GM23338 (cell line): ENCODE measurements at regions not wholly inside any gene's neighbourhood (a gene's known extent, or its start where the extent isn't known, plus 50 kb on each side); places are given as distances from the start of the nearest gene placed in this dataset.

ENCODE experiments used
- ATAC-seq: fragments of 200-7000 bp; cut with Tn5 transposase; 3 replicates; pipeline ENCODE4 v1.9.1; 2020
- DNase-seq: peaks from one replicate; pipeline ENCODE4 v3.0.0-alpha.2; 2015; ENCODE audit warnings: low spot score
- H2AFZ ChIP-seq: fragments of 200-600 bp; sonication (generic); 2 replicates; pipeline ENCODE4 v1.8.0; 2016; ENCODE audit warnings: antibody characterized with exemption, mild to moderate bottlenecking, moderate library complexity
- H3F3A ChIP-seq: fragments of 200-600 bp; sonication (generic); replicated peaks from 2 replicates; pipeline ENCODE4 v1.8.0; 2017; ENCODE audit warnings: antibody characterized with exemption, mixed run types, low read depth
- H3K27ac ChIP-seq: fragments of 200-600 bp; sonication (generic); 2 replicates; pipeline ENCODE4 v1.6.1; 2016; ENCODE audit warnings: low read depth
- H3K27me3 ChIP-seq: fragments of 200-600 bp; sonication (generic); 2 replicates; pipeline ENCODE4 v1.8.0; 2016; ENCODE audit warnings: mild to moderate bottlenecking, mixed run types, moderate library complexity; ENCODE audit not compliant: insufficient read depth
- H3K36me3 ChIP-seq: fragments of 200-600 bp; sonication (generic); 2 replicates; pipeline ENCODE4 v1.8.0; 2016; ENCODE audit warnings: mild to moderate bottlenecking; ENCODE audit not compliant: insufficient read depth
- H3K4me1 ChIP-seq: fragments of 200-600 bp; sonication (generic); 2 replicates; pipeline ENCODE4 v1.8.0; 2016; ENCODE audit warnings: mild to moderate bottlenecking, moderate library complexity; ENCODE audit not compliant: insufficient read depth
- H3K4me2 ChIP-seq: fragments of 200-600 bp; sonication (generic); 2 replicates; pipeline ENCODE4 v1.7.1; 2017; ENCODE audit warnings: mixed run types
- H3K4me3 ChIP-seq: fragments of 200-600 bp; sonication (generic); 2 replicates; pipeline ENCODE4 v1.6.1; 2016; ENCODE audit warnings: mixed run types
- H3K79me2 ChIP-seq: fragments of 200-600 bp; sonication (generic); replicated peaks from 2 replicates; pipeline ENCODE4 v1.8.0; 2017; ENCODE audit warnings: mild to moderate bottlenecking; ENCODE audit not compliant: insufficient read depth
- H3K9me2 ChIP-seq: fragments of 200-600 bp; sonication (generic); 2 replicates; pipeline ENCODE4 v1.8.0; 2017; ENCODE audit not compliant: insufficient read depth
- H4K20me1 ChIP-seq: fragments of 200-600 bp; sonication (generic); replicated peaks from 2 replicates; pipeline ENCODE4 v1.8.0; 2017; ENCODE audit warnings: mild to moderate bottlenecking; ENCODE audit not compliant: insufficient read depth
- H3K27ac Mint-ChIP-seq: 2 replicates; pipeline ENCODE4 v1.8.0; 2020; ENCODE audit warnings: inconsistent platforms, mild to moderate bottlenecking, moderate library complexity, mixed read lengths
- H3K27me3 Mint-ChIP-seq: 3 replicates; pipeline ENCODE4 v1.8.0; 2022; ENCODE audit warnings: low read depth, mild to moderate bottlenecking, moderate library complexity, mixed read lengths, inconsistent platforms; ENCODE audit not compliant: insufficient read depth, poor library complexity
- H3K36me3 Mint-ChIP-seq: 3 replicates; pipeline ENCODE4 v1.8.0; 2021; ENCODE audit warnings: low read depth, mild to moderate bottlenecking, inconsistent platforms, moderate library complexity, mixed read lengths
- H3K4me1 Mint-ChIP-seq: 3 replicates; pipeline ENCODE4 v1.8.0; 2020; ENCODE audit warnings: mild to moderate bottlenecking, inconsistent platforms, mixed read lengths
- H3K4me3 Mint-ChIP-seq: 3 replicates; pipeline ENCODE4 v1.8.0; 2021; ENCODE audit warnings: moderate library complexity, mild to moderate bottlenecking, inconsistent platforms, mixed read lengths
- H3K9me3 Mint-ChIP-seq: 3 replicates; pipeline ENCODE4 v1.8.0; 2020; ENCODE audit warnings: moderate library complexity, mild to moderate bottlenecking, inconsistent platforms, mixed read lengths
- CREB1 ChIP-seq: fragments of 250-450 bp; sonication (Bioruptor Pico); IDR thresholded peaks from 2 replicates; pipeline ENCODE4 v1.5.0; 2020; ENCODE audit warnings: low read depth, mild to moderate bottlenecking, moderate library complexity
- EZH2 ChIP-seq: fragments of 200-600 bp; sonication (generic); IDR thresholded peaks from one replicate; pipeline ENCODE4 v1.8.0; 2017; ENCODE audit warnings: antibody characterized with exemption, mild to moderate bottlenecking, low read depth; ENCODE audit not compliant: unreplicated experiment
- EZH2phosphoT487 ChIP-seq: fragments of 200-600 bp; sonication (generic); IDR thresholded peaks from one replicate; pipeline ENCODE4 v1.8.1; 2018; ENCODE audit warnings: antibody characterized with exemption; ENCODE audit not compliant: unreplicated experiment
- JUNB ChIP-seq: IDR thresholded peaks from one replicate; pipeline ENCODE4 v1.6.1; 2016; ENCODE audit warnings: antibody characterized with exemption; ENCODE audit not compliant: unreplicated experiment
- NANOG ChIP-seq: IDR thresholded peaks from 2 replicates; pipeline ENCODE4 v1.6.1; 2016; ENCODE audit warnings: antibody characterized with exemption, borderline replicate concordance
- STAT1 ChIP-seq: IDR thresholded peaks from one replicate; pipeline ENCODE4 v1.6.1; 2016; ENCODE audit warnings: antibody characterized with exemption; ENCODE audit not compliant: unreplicated experiment
- ZNF114 ChIP-seq: fragments of 250-450 bp; sonication (Bioruptor Pico); IDR thresholded peaks from 2 replicates; pipeline ENCODE4 v1.5.0; 2020; ENCODE audit warnings: mild to moderate bottlenecking, moderate library complexity
- ZNF331 ChIP-seq: fragments of 250-450 bp; sonication (Bioruptor Pico); IDR thresholded peaks from 2 replicates; pipeline ENCODE4 v1.5.0; 2020; ENCODE audit warnings: low read depth, mild to moderate bottlenecking, moderate library complexity
- TF ChIP-seq, protein P1 (sequence below): fragments of 250-450 bp; sonication (Bioruptor Pico); IDR thresholded peaks from 2 replicates; pipeline ENCODE4 v1.5.0; 2020; ENCODE audit warnings: mild to moderate bottlenecking, moderate library complexity
- TF ChIP-seq, protein P2 (sequence below): IDR thresholded peaks from one replicate; pipeline ENCODE4 v1.6.1; 2018; ENCODE audit warnings: antibody characterized with exemption; ENCODE audit not compliant: unreplicated experiment

DNA sequence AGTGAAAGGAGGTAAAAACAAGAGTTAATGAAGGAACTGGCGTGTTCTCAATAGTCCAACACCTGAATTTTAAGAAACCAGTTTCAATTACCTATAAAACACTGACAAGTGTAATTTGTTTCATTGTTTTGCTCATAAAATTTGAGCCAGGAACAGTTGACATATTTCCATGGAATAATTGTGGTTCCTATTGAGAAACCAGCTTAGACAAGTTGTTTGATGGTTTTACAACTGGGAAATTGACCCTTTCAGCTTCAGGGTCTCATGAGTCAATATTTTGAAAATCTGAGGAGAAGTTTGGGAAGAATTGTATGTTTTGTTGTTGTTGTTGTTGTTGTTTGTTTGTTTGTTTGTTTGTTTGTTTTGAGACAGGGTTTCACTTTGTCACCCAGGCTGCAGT, 69.1 kb upstream of the GADD45A start (continued):
- TF ChIP-seq, protein P1, sequence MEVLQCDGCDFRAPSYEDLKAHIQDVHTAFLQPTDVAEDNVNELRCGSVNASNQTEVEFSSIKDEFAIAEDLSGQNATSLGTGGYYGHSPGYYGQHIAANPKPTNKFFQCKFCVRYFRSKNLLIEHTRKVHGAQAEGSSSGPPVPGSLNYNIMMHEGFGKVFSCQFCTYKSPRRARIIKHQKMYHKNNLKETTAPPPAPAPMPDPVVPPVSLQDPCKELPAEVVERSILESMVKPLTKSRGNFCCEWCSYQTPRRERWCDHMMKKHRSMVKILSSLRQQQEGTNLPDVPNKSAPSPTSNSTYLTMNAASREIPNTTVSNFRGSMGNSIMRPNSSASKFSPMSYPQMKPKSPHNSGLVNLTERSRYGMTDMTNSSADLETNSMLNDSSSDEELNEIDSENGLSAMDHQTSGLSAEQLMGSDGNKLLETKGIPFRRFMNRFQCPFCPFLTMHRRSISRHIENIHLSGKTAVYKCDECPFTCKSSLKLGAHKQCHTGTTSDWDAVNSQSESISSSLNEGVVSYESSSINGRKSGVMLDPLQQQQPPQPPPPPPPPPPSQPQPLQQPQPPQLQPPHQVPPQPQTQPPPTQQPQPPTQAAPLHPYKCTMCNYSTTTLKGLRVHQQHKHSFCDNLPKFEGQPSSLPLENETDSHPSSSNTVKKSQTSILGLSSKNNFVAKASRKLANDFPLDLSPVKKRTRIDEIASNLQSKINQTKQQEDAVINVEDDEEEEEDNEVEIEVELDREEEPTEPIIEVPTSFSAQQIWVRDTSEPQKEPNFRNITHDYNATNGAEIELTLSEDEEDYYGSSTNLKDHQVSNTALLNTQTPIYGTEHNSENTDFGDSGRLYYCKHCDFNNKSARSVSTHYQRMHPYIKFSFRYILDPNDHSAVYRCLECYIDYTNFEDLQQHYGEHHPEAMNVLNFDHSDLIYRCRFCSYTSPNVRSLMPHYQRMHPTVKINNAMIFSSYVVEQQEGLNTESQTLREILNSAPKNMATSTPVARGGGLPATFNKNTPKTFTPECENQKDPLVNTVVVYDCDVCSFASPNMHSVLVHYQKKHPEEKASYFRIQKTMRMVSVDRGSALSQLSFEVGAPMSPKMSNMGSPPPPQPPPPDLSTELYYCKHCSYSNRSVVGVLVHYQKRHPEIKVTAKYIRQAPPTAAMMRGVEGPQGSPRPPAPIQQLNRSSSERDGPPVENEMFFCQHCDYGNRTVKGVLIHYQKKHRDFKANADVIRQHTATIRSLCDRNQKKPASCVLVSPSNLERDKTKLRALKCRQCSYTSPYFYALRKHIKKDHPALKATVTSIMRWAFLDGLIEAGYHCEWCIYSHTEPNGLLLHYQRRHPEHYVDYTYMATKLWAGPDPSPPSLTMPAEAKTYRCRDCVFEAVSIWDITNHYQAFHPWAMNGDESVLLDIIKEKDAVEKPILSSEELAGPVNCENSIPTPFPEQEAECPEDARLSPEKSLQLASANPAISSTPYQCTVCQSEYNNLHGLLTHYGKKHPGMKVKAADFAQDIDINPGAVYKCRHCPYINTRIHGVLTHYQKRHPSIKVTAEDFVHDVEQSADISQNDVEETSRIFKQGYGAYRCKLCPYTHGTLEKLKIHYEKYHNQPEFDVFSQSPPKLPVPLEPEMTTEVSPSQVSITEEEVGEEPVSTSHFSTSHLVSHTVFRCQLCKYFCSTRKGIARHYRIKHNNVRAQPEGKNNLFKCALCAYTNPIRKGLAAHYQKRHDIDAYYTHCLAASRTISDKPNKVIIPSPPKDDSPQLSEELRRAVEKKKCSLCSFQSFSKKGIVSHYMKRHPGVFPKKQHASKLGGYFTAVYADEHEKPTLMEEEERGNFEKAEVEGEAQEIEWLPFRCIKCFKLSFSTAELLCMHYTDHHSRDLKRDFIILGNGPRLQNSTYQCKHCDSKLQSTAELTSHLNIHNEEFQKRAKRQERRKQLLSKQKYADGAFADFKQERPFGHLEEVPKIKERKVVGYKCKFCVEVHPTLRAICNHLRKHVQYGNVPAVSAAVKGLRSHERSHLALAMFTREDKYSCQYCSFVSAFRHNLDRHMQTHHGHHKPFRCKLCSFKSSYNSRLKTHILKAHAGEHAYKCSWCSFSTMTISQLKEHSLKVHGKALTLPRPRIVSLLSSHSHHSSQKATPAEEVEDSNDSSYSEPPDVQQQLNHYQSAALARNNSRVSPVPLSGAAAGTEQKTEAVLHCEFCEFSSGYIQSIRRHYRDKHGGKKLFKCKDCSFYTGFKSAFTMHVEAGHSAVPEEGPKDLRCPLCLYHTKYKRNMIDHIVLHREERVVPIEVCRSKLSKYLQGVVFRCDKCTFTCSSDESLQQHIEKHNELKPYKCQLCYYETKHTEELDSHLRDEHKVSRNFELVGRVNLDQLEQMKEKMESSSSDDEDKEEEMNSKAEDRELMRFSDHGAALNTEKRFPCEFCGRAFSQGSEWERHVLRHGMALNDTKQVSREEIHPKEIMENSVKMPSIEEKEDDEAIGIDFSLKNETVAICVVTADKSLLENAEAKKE = no peak
- no peak for TF ChIP-seq STAT1
- no peak for TF ChIP-seq EZH2phosphoT487

DNA sequence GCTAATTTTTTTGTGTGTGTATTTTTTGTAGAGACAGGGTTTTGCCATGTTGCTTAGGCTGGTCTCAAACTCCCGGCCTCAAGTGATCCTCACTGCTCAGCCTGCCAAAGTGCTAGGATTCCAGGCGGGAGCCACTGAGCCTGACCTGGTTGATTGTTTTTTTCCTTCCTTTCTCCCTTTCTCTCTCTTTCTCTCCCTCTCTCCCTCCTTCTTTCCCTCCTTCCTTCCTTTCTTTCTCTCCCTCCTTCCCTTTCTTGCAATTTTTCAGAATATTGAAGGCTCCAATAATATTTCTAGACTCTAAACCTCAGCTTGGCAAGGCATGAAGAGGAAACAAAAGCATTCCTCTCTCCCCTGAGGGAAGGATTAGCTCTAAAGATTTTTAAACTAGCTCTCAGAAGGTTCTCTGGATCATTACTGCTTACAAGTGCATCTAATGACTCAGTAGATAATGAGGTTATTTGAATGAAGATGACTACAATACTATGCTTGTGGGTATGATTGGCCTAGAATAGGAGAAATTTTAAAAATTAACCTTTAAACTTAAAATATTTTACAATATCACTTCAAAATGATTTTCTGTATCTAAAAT, 68.5 kb upstream of the GADD45A start:
- Histone ChIP-seq H3K79me2 (no peaks in the 10 kb centered on the region), H3K36me3 (no peaks in the 10 kb centered on the region), H3K4me3 (no peak overlapping the region), H3K27me3 (no peaks in the 10 kb centered on the region), H3K27ac (no peak overlapping the region), H3K4me2 (no peak overlapping the region), H4K20me1 (no peaks in the 10 kb centered on the region), H3K9me2 (no peaks in the 10 kb centered on the region), H2AFZ (peak overlapping the region; percentile 14; the same call in 1 of the 2 replicates), H3F3A (no peaks in the 10 kb centered on the region), H3K4me1 (no peaks in the 10 kb centered on the region)
- Mint-ChIP-seq H3K9me3 (no peaks in the 10 kb centered on the region), H3K4me1 (0 out of 3 replicates have a peak, but pooled peaks cover 2% of the 10 kb centered on the region), H3K27me3 (no peaks in the 10 kb centered on the region), H3K4me3 (no peak overlapping the region), H3K27ac (no peak overlapping the region), H3K36me3 (no peaks in the 10 kb centered on the region)
- ATAC-seq (no peak), DNase-seq (no peak)
- TF ChIP-seq JUNB = no peak
- TF ChIP-seq STAT1 = no peak
- no peak for TF ChIP-seq EZH2
- TF ChIP-seq, protein P2, sequence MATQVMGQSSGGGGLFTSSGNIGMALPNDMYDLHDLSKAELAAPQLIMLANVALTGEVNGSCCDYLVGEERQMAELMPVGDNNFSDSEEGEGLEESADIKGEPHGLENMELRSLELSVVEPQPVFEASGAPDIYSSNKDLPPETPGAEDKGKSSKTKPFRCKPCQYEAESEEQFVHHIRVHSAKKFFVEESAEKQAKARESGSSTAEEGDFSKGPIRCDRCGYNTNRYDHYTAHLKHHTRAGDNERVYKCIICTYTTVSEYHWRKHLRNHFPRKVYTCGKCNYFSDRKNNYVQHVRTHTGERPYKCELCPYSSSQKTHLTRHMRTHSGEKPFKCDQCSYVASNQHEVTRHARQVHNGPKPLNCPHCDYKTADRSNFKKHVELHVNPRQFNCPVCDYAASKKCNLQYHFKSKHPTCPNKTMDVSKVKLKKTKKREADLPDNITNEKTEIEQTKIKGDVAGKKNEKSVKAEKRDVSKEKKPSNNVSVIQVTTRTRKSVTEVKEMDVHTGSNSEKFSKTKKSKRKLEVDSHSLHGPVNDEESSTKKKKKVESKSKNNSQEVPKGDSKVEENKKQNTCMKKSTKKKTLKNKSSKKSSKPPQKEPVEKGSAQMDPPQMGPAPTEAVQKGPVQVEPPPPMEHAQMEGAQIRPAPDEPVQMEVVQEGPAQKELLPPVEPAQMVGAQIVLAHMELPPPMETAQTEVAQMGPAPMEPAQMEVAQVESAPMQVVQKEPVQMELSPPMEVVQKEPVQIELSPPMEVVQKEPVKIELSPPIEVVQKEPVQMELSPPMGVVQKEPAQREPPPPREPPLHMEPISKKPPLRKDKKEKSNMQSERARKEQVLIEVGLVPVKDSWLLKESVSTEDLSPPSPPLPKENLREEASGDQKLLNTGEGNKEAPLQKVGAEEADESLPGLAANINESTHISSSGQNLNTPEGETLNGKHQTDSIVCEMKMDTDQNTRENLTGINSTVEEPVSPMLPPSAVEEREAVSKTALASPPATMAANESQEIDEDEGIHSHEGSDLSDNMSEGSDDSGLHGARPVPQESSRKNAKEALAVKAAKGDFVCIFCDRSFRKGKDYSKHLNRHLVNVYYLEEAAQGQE = no peak
- TF ChIP-seq CREB1 = no peak
- TF ChIP-seq EZH2phosphoT487 = no peak
- no peak for TF ChIP-seq NANOG
- no peak for TF ChIP-seq ZNF114
- no peak for TF ChIP-seq ZNF331 (CRISPR knock-in tag)
